GM23338 (cell line): ENCODE measurements at regions not wholly inside any gene's neighbourhood (a gene's known extent, or its start where the extent isn't known, plus 50 kb on each side); places are given as distances from the start of the nearest gene placed in this dataset.

ENCODE experiments used
- ATAC-seq: fragments of 200-7000 bp; cut with Tn5 transposase; 3 replicates; pipeline ENCODE4 v1.9.1; 2020
- DNase-seq: peaks from one replicate; pipeline ENCODE4 v3.0.0-alpha.2; 2015; ENCODE audit warnings: low spot score
- H2AFZ ChIP-seq: fragments of 200-600 bp; sonication (generic); 2 replicates; pipeline ENCODE4 v1.8.0; 2016; ENCODE audit warnings: antibody characterized with exemption, mild to moderate bottlenecking, moderate library complexity
- H3F3A ChIP-seq: fragments of 200-600 bp; sonication (generic); replicated peaks from 2 replicates; pipeline ENCODE4 v1.8.0; 2017; ENCODE audit warnings: antibody characterized with exemption, mixed run types, low read depth
- H3K27ac ChIP-seq: fragments of 200-600 bp; sonication (generic); 2 replicates; pipeline ENCODE4 v1.6.1; 2016; ENCODE audit warnings: low read depth
- H3K27me3 ChIP-seq: fragments of 200-600 bp; sonication (generic); 2 replicates; pipeline ENCODE4 v1.8.0; 2016; ENCODE audit warnings: mild to moderate bottlenecking, mixed run types, moderate library complexity; ENCODE audit not compliant: insufficient read depth
- H3K36me3 ChIP-seq: fragments of 200-600 bp; sonication (generic); 2 replicates; pipeline ENCODE4 v1.8.0; 2016; ENCODE audit warnings: mild to moderate bottlenecking; ENCODE audit not compliant: insufficient read depth
- H3K4me1 ChIP-seq: fragments of 200-600 bp; sonication (generic); 2 replicates; pipeline ENCODE4 v1.8.0; 2016; ENCODE audit warnings: mild to moderate bottlenecking, moderate library complexity; ENCODE audit not compliant: insufficient read depth
- H3K4me2 ChIP-seq: fragments of 200-600 bp; sonication (generic); 2 replicates; pipeline ENCODE4 v1.7.1; 2017; ENCODE audit warnings: mixed run types
- H3K4me3 ChIP-seq: fragments of 200-600 bp; sonication (generic); 2 replicates; pipeline ENCODE4 v1.6.1; 2016; ENCODE audit warnings: mixed run types
- H3K79me2 ChIP-seq: fragments of 200-600 bp; sonication (generic); replicated peaks from 2 replicates; pipeline ENCODE4 v1.8.0; 2017; ENCODE audit warnings: mild to moderate bottlenecking; ENCODE audit not compliant: insufficient read depth
- H3K9me2 ChIP-seq: fragments of 200-600 bp; sonication (generic); 2 replicates; pipeline ENCODE4 v1.8.0; 2017; ENCODE audit not compliant: insufficient read depth
- H4K20me1 ChIP-seq: fragments of 200-600 bp; sonication (generic); replicated peaks from 2 replicates; pipeline ENCODE4 v1.8.0; 2017; ENCODE audit warnings: mild to moderate bottlenecking; ENCODE audit not compliant: insufficient read depth
- H3K27ac Mint-ChIP-seq: 2 replicates; pipeline ENCODE4 v1.8.0; 2020; ENCODE audit warnings: inconsistent platforms, mild to moderate bottlenecking, moderate library complexity, mixed read lengths
- H3K27me3 Mint-ChIP-seq: 3 replicates; pipeline ENCODE4 v1.8.0; 2022; ENCODE audit warnings: low read depth, mild to moderate bottlenecking, moderate library complexity, mixed read lengths, inconsistent platforms; ENCODE audit not compliant: insufficient read depth, poor library complexity
- H3K36me3 Mint-ChIP-seq: 3 replicates; pipeline ENCODE4 v1.8.0; 2021; ENCODE audit warnings: low read depth, mild to moderate bottlenecking, inconsistent platforms, moderate library complexity, mixed read lengths
- H3K4me1 Mint-ChIP-seq: 3 replicates; pipeline ENCODE4 v1.8.0; 2020; ENCODE audit warnings: mild to moderate bottlenecking, inconsistent platforms, mixed read lengths
- H3K4me3 Mint-ChIP-seq: 3 replicates; pipeline ENCODE4 v1.8.0; 2021; ENCODE audit warnings: moderate library complexity, mild to moderate bottlenecking, inconsistent platforms, mixed read lengths
- H3K9me3 Mint-ChIP-seq: 3 replicates; pipeline ENCODE4 v1.8.0; 2020; ENCODE audit warnings: moderate library complexity, mild to moderate bottlenecking, inconsistent platforms, mixed read lengths
- CREB1 ChIP-seq: fragments of 250-450 bp; sonication (Bioruptor Pico); IDR thresholded peaks from 2 replicates; pipeline ENCODE4 v1.5.0; 2020; ENCODE audit warnings: low read depth, mild to moderate bottlenecking, moderate library complexity
- CTCF ChIP-seq, 2 experiments: fragments of 200-600 bp in 1 of 2; sonication (generic) in 1 of 2; conservative IDR thresholded peaks; 2 replicates each; pipeline versions ENCODE4 v1.5.1 to v1.6.1; 2016 to 2017; ENCODE audit warnings: antibody characterized with exemption in 2 of 2, low read depth in 2 of 2, mild to moderate bottlenecking in 2 of 2, moderate library complexity in 1 of 2
- ETS1 ChIP-seq: IDR thresholded peaks from 2 replicates; pipeline ENCODE4 v1.6.1; 2016; ENCODE audit warnings: antibody characterized with exemption
- EZH2 ChIP-seq: fragments of 200-600 bp; sonication (generic); IDR thresholded peaks from one replicate; pipeline ENCODE4 v1.8.0; 2017; ENCODE audit warnings: antibody characterized with exemption, mild to moderate bottlenecking, low read depth; ENCODE audit not compliant: unreplicated experiment
- EZH2phosphoT487 ChIP-seq: fragments of 200-600 bp; sonication (generic); IDR thresholded peaks from one replicate; pipeline ENCODE4 v1.8.1; 2018; ENCODE audit warnings: antibody characterized with exemption; ENCODE audit not compliant: unreplicated experiment
- JUNB ChIP-seq: IDR thresholded peaks from one replicate; pipeline ENCODE4 v1.6.1; 2016; ENCODE audit warnings: antibody characterized with exemption; ENCODE audit not compliant: unreplicated experiment
- NANOG ChIP-seq: IDR thresholded peaks from 2 replicates; pipeline ENCODE4 v1.6.1; 2016; ENCODE audit warnings: antibody characterized with exemption, borderline replicate concordance
- POLR2AphosphoS5 ChIP-seq: IDR thresholded peaks from 2 replicates; pipeline ENCODE4 v1.6.1; 2016; ENCODE audit warnings: antibody characterized with exemption, low read depth
- REST ChIP-seq: IDR thresholded peaks from one replicate; pipeline ENCODE4 v1.6.1; 2018; ENCODE audit warnings: antibody characterized with exemption; ENCODE audit not compliant: unreplicated experiment
- STAT1 ChIP-seq: IDR thresholded peaks from one replicate; pipeline ENCODE4 v1.6.1; 2016; ENCODE audit warnings: antibody characterized with exemption; ENCODE audit not compliant: unreplicated experiment
- ZNF114 ChIP-seq: fragments of 250-450 bp; sonication (Bioruptor Pico); IDR thresholded peaks from 2 replicates; pipeline ENCODE4 v1.5.0; 2020; ENCODE audit warnings: mild to moderate bottlenecking, moderate library complexity
- ZNF331 ChIP-seq: fragments of 250-450 bp; sonication (Bioruptor Pico); IDR thresholded peaks from 2 replicates; pipeline ENCODE4 v1.5.0; 2020; ENCODE audit warnings: low read depth, mild to moderate bottlenecking, moderate library complexity
- ZNF462 ChIP-seq: fragments of 250-450 bp; sonication (Bioruptor Pico); IDR thresholded peaks from 2 replicates; pipeline ENCODE4 v1.5.0; 2020; ENCODE audit warnings: mild to moderate bottlenecking, moderate library complexity

GRCh38 chr2:234804704-234805103 is 147.1 kb upstream of the SH3BP4 start:
- ATAC-seq (no peak), DNase-seq (no peak)
- Histone ChIP-seq H4K20me1 (no peaks in the 10 kb centered on the region), H3K27ac (no peak overlapping the region), H3K4me3 (no peak overlapping the region), H2AFZ (no peak overlapping the region), H3F3A (no peaks in the 10 kb centered on the region), H3K4me2 (no peak overlapping the region), H3K4me1 (no peaks in the 10 kb centered on the region), H3K79me2 (no peaks in the 10 kb centered on the region), H3K27me3 (no peaks in the 10 kb centered on the region), H3K36me3 (0 out of 2 replicates have a peak, but pooled peaks cover 3% of the 10 kb centered on the region), H3K9me2 (0 out of 2 replicates have a peak, but pooled peaks cover 13% of the 10 kb centered on the region)
- peaks cover 4% of the 10 kb centered on the region for H3K27me3 Mint-ChIP-seq
- H3K27ac Mint-ChIP-seq: no peak overlapping the region
- peaks cover 17% of the 10 kb centered on the region; the same call in 2 of the 3 replicates for H3K9me3 Mint-ChIP-seq
- H3K4me1 Mint-ChIP-seq: no peaks in the 10 kb centered on the region
- no peak overlapping the region for H3K4me3 Mint-ChIP-seq
- H3K36me3 Mint-ChIP-seq: 0 out of 3 replicates have a peak, but pooled peaks cover 2% of the 10 kb centered on the region
- TF ChIP-seq CREB1 (CRISPR knock-in tag) (no peak), STAT1 (no peak), EZH2phosphoT487 (no peak), NANOG (no peak), ZNF331 (CRISPR knock-in tag) (no peak), ZNF462 (CRISPR knock-in tag) (no peak), EZH2 (no peak), POLR2AphosphoS5 (no peak), ETS1 (no peak), CTCF (conservative IDR thresholded peaks at IDR 0.05; ENCODE audit: low read depth in 2 of 2) (no peak), ZNF114 (CRISPR knock-in tag) (no peak), JUNB (no peak), REST (no peak)
